ENCODE measurements at regions not wholly inside any gene's neighbourhood (a gene's known extent, or its start where the extent isn't known, plus 50 kb on each side); places are given as distances from the start of the nearest gene placed in this dataset.

- no peak for DNase-seq (ENCODE audit: low read depth in 2 of 2)
These were observed 103.6 kb upstream of the CDH11 start for GRCh38 chr16:65225488-65225887.

GRCh38 chr16:65224994-65225393 lies 103.1 kb upstream of the CDH11 start:
- DNase-seq (ENCODE audit: low read depth in 2 of 2), result no peak

GRCh38 chr16:65224471-65224870 lies 102.6 kb upstream of the CDH11 start:
- DNase-seq (ENCODE audit: low read depth in 2 of 2), result no peak

GRCh38 chr16:65223335-65223734 lies 101.5 kb upstream of the CDH11 start:
- DNase-seq (ENCODE audit: low read depth in 2 of 2), result no peak

GRCh38 chr16:65222536-65222935 lies 100.7 kb upstream of the CDH11 start:
- no peak for DNase-seq (ENCODE audit: low read depth in 2 of 2)

GRCh38 chr16:65222049-65222448 lies 100.2 kb upstream of the CDH11 start:
- no peak for DNase-seq (ENCODE audit: low read depth in 2 of 2)

- no peak for DNase-seq (ENCODE audit: low read depth in 2 of 2)
These were observed 97.9 kb upstream of the CDH11 start for GRCh38 chr16:65219786-65220185.

- no peak for DNase-seq (ENCODE audit: low read depth in 2 of 2)
These were observed 96.5 kb upstream of the CDH11 start for GRCh38 chr16:65218348-65218747.

- DNase-seq (ENCODE audit: low read depth in 2 of 2), result no peak
These were observed 92.2 kb upstream of the CDH11 start for GRCh38 chr16:65213866-65214595.

GRCh38 chr16:65212791-65213190 lies 90.9 kb upstream of the CDH11 start:
- DNase-seq (ENCODE audit: low read depth in 2 of 2), result no peak

GRCh38 chr16:65212240-65212639 lies 90.4 kb upstream of the CDH11 start:
- DNase-seq (ENCODE audit: low read depth in 2 of 2), result no peak

GRCh38 chr16:65202461-65202860 lies 80.6 kb upstream of the CDH11 start:
- DNase-seq (ENCODE audit: low read depth in 2 of 2), result no peak

GRCh38 chr16:65201511-65201910 lies 79.6 kb upstream of the CDH11 start:
- DNase-seq (ENCODE audit: low read depth in 2 of 2), result no peak

- DNase-seq (ENCODE audit: low read depth in 2 of 2), result no peak
These were observed 79.0 kb upstream of the CDH11 start for GRCh38 chr16:65200857-65201256.

GRCh38 chr16:65200156-65200773 lies 78.4 kb upstream of the CDH11 start:
- no peak for DNase-seq (ENCODE audit: low read depth in 2 of 2)

GRCh38 chr16:65196420-65197075 lies 74.7 kb upstream of the CDH11 start:
- no peak for DNase-seq (ENCODE audit: low read depth in 2 of 2)

- DNase-seq (ENCODE audit: low read depth in 2 of 2), result no peak
These were observed 74.1 kb upstream of the CDH11 start for GRCh38 chr16:65195998-65196397.

GRCh38 chr16:65185241-65185778 lies 63.4 kb upstream of the CDH11 start:
- DNase-seq (ENCODE audit: low read depth in 2 of 2), result no peak

GRCh38 chr16:65181071-65181561 lies 59.3 kb upstream of the CDH11 start:
- no peak for DNase-seq (ENCODE audit: low read depth in 2 of 2)

- DNase-seq (ENCODE audit: low read depth in 2 of 2), result no peak
These were observed 56.3 kb upstream of the CDH11 start for GRCh38 chr16:65178151-65178550.

GRCh38 chr16:65176603-65177002 lies 54.7 kb upstream of the CDH11 start:
- DNase-seq (ENCODE audit: low read depth in 2 of 2), result no peak

- DNase-seq (ENCODE audit: low read depth in 2 of 2), result no peak
These were observed 50.5 kb upstream of the CDH11 start for GRCh38 chr16:65172356-65172755.
